Colonic mucosa (tissue), 4 donors: ENCODE measurements at regions not wholly inside any gene's neighbourhood (a gene's known extent, or its start where the extent isn't known, plus 50 kb on each side); places are given as distances from the start of the nearest gene placed in this dataset.
"Not testable (repeated sequence)": the region's sequence is repeated elsewhere in the genome, so short reads cannot be mapped to it uniquely, and the experiment has no call there.

ENCODE experiments used
- DNase-seq: peaks from one replicate; pipeline ENCODE4 v3.0.0-alpha.2; 2020
- H3K27ac ChIP-seq: fragments of 200-600 bp; one replicate; pipeline ENCODE4 v1.8.0; 2021
- H3K27me3 ChIP-seq: fragments of 200-600 bp; one replicate; pipeline ENCODE4 v1.8.0; 2021
- H3K36me3 ChIP-seq: fragments of 200-600 bp; one replicate; pipeline ENCODE4 v1.8.0; 2021
- H3K4me1 ChIP-seq: fragments of 200-600 bp; one replicate; pipeline ENCODE4 v1.8.0; 2021; ENCODE audit warnings: mild to moderate bottlenecking
- H3K4me3 ChIP-seq: fragments of 200-600 bp; one replicate; pipeline ENCODE4 v1.8.0; 2021
- H3K9ac ChIP-seq, 2 donors: one replicate each; pipeline ENCODE4 v1.7.0; 2013; ENCODE audit warnings: control low read depth in 2 of 2, low read depth in 2 of 2, low read length in 2 of 2
- H3K9me3 ChIP-seq: fragments of 200-600 bp; one replicate; pipeline ENCODE4 v1.8.0; 2021
- CTCF ChIP-seq: fragments of 200-600 bp; IDR thresholded peaks from one replicate; pipeline ENCODE4 v1.8.0; 2022; ENCODE audit warnings: antibody characterized with exemption, mild to moderate bottlenecking
- intact Hi-C: fragments of 100-400 bp; cut with DNase I; formaldehyde crosslinking; loops from one replicate; pipeline ENCODE4 v1.14.1; 2022
- donor health status: healthy.
- donor health status: DM: no; HTN: no; CAD: no.
- donor health status: DM: no; HTN: no; CAD: no.

- H3K36me3 ChIP-seq, result no peaks in the 10 kb centered on the region
- DNase-seq, result no peak
- no peak overlapping the region for H3K27ac ChIP-seq
Measured at GRCh38 chr9:109993250-109993978, 213.4 kb downstream of the PALM2AKAP2 start.

GRCh38 chr9:109994141-109994540 is 213.8 kb downstream of the C9orf152 start:
- intact Hi-C loops, result no loop called here

More at GRCh38 chr9:109993250-109993978, 213.4 kb downstream of the PALM2AKAP2 start:
- no peak overlapping the region for H3K9ac ChIP-seq
- intact Hi-C loops, result no loop called here
- H3K4me3 ChIP-seq, result no peak overlapping the region
- H3K4me1 ChIP-seq, result no peaks in the 10 kb centered on the region
- no peak for TF ChIP-seq CTCF
- H3K27me3 ChIP-seq, result no peaks in the 10 kb centered on the region
- no peaks in the 10 kb centered on the region for H3K9me3 ChIP-seq

GRCh38 chr9:109996936-109997580 is 210.9 kb downstream of the C9orf152 start:
- Histone ChIP-seq H3K36me3 (no peaks in the 10 kb centered on the region), H3K27ac (no peak overlapping the region), H3K4me3 (no peak overlapping the region), H3K27me3 (no peaks in the 10 kb centered on the region), H3K9me3 (no peaks in the 10 kb centered on the region), H3K9ac (no peak overlapping the region), H3K4me1 (no peaks in the 10 kb centered on the region)
- no peak for DNase-seq
- intact Hi-C loops, result no loop called here
- TF ChIP-seq CTCF, result no peak

More at GRCh38 chr9:109994141-109994540, 213.8 kb downstream of the C9orf152 start:
- no peak for DNase-seq
- Histone ChIP-seq H3K27me3 (no peaks in the 10 kb centered on the region), H3K9me3 (no peaks in the 10 kb centered on the region), H3K4me1 (no peaks in the 10 kb centered on the region), H3K27ac (no peak overlapping the region), H3K9ac (no peak overlapping the region), H3K4me3 (no peak overlapping the region), H3K36me3 (no peaks in the 10 kb centered on the region)
- TF ChIP-seq CTCF, result no peak

- Histone ChIP-seq H3K27ac (no peak overlapping the region), H3K4me1 (no peaks in the 10 kb centered on the region), H3K4me3 (no peak overlapping the region), H3K27me3 (no peaks in the 10 kb centered on the region), H3K9ac (no peak overlapping the region), H3K9me3 (no peaks in the 10 kb centered on the region), H3K36me3 (no peaks in the 10 kb centered on the region)
- TF ChIP-seq CTCF, result no peak
- intact Hi-C loops, result no loop called here
- DNase-seq, result no peak
Measured at GRCh38 chr9:109997682-109998081, 210.3 kb downstream of the C9orf152 start.

- H3K9me3 ChIP-seq, H3K9ac ChIP-seq, H3K4me3 ChIP-seq, H3K36me3 ChIP-seq, H3K27me3 ChIP-seq, H3K4me1 ChIP-seq, intact Hi-C loops, H3K27ac ChIP-seq: not testable (repeated sequence)
- peak; percentile 44 for DNase-seq
Measured at GRCh38 chr9:110005521-110005920, 202.4 kb downstream of the C9orf152 start.

GRCh38 chr9:110006657-110007056 is 201.3 kb downstream of the C9orf152 start:
- Histone ChIP-seq H3K4me3 (no peak overlapping the region), H3K36me3 (no peaks in the 10 kb centered on the region), H3K27me3 (no peaks in the 10 kb centered on the region), H3K27ac (no peak overlapping the region), H3K4me1 (no peaks in the 10 kb centered on the region), H3K9me3 (no peaks in the 10 kb centered on the region), H3K9ac (no peak overlapping the region)
- intact Hi-C loops, result no loop called here
- no peak for TF ChIP-seq CTCF
- no peak for DNase-seq
